22Rv1 (cell line): ENCODE measurements at regions not wholly inside any gene's neighbourhood (a gene's known extent, or its start where the extent isn't known, plus 50 kb on each side); places are given as distances from the start of the nearest gene placed in this dataset.

ENCODE experiments used
- H3K27ac ChIP-seq: fragments of 450-650 bp; 2 replicates; pipeline ENCODE4 v1.5.1; 2017
- ZFX ChIP-seq: fragments of 450-650 bp; IDR thresholded peaks from 2 replicates; pipeline ENCODE4 v1.6.1; 2017; ENCODE audit warnings: antibody characterized with exemption, borderline replicate concordance
- TF ChIP-seq, protein P1 (sequence below): fragments of 450-650 bp; IDR thresholded peaks from 2 replicates; pipeline ENCODE4 v1.5.1; 2017; ENCODE audit warnings: mild to moderate bottlenecking

DNA sequence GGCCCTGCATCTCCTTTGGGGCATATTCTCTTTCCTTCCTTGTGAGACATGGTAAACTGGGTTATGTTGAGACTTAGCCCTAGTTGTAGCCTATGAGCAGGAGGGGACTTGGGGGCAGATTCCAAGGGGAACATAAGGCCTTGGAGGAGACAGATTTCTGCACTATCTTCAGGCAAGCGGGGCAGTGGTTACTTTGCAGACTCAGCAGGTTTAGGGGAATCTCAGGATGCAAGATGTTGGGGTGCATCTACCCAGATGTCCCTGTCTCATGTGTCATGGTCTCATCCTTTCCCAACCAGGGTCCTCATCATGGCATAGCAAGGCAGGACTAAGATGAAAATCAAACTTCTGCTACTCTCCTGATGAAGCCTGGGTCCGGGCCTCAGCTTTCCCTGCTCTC is 58.6 kb upstream of the PTPRT start:
- TF ChIP-seq, protein P1, sequence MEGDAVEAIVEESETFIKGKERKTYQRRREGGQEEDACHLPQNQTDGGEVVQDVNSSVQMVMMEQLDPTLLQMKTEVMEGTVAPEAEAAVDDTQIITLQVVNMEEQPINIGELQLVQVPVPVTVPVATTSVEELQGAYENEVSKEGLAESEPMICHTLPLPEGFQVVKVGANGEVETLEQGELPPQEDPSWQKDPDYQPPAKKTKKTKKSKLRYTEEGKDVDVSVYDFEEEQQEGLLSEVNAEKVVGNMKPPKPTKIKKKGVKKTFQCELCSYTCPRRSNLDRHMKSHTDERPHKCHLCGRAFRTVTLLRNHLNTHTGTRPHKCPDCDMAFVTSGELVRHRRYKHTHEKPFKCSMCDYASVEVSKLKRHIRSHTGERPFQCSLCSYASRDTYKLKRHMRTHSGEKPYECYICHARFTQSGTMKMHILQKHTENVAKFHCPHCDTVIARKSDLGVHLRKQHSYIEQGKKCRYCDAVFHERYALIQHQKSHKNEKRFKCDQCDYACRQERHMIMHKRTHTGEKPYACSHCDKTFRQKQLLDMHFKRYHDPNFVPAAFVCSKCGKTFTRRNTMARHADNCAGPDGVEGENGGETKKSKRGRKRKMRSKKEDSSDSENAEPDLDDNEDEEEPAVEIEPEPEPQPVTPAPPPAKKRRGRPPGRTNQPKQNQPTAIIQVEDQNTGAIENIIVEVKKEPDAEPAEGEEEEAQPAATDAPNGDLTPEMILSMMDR: no peak
- TF ChIP-seq ZFX: no peak
- H3K27ac ChIP-seq: no peak overlapping the region

DNA sequence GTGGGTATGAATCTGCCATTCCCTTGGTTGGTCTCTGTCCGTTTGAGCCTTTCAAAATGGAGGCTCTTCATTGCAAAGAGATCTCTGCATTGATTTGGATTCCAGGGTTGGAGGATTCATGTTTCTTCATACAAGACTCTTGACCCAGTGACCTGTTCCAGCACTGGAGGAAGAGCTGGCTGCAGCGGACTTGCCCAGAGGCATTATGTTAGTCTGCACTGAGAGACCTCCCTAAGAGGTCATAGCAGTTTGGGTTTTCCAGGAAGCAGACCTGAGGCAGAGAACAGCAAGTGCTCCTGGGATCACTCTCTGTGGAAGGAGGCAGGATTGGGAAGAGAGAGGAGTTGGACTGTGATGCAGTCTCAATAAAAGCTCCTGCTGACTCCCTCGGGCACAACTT is 57.7 kb upstream of the PTPRT start:
- TF ChIP-seq, protein P1: no peak
- no peak for TF ChIP-seq ZFX
- no peak overlapping the region for H3K27ac ChIP-seq

DNA sequence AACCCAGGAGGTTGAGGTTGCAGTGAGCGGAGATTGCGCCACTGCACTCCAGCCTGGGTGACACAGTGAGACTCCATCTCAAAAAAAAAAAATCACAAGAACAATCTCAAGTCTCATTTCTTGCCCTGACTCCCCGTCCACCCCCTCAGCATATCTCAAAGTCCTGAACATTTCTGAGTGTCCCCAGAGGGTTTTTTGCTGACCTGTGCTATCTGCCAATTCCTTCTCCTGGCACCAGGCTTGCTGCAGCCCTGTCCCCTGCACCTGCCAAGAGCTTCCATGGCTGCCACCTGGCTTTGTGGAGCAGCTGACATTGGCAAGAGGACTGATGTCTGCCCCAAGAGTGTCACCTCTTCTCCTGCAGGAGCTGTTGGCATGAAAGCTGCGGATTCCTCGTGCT is 54.9 kb upstream of the PTPRT start:
- TF ChIP-seq, protein P1: no peak
- TF ChIP-seq ZFX: no peak
- no peak overlapping the region for H3K27ac ChIP-seq

DNA sequence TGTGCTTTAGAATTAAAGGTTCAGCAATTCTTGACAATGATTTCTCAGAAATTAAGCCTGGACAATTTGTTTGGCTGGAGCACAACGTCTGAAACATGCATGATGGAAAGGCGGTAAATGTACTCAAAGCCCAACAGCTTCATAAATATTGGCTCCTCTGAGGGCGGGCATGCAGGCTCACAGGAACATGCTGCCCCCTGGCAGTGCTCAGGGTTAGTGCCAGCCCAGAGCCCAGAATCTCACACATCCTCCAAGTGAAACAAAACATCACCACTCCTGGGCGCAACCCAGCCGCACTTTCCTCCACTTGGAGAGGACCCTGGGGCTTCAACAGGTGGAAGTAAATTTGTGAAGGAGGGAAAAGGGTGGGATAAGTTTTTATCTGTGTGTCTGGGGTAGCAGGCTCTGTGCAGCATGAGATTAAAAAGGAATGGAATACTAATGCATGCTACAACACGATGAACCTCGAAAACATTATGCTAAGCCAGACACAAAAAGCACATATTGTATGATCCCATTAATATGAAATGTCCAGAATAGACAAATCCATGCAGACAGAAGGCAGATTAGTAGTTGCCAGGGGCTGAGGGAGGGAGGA is 54.1 kb upstream of the PTPRT start:
- H3K27ac ChIP-seq: no peak overlapping the region
- TF ChIP-seq, protein P1: peak; percentile 60
- no peak for TF ChIP-seq ZFX

DNA sequence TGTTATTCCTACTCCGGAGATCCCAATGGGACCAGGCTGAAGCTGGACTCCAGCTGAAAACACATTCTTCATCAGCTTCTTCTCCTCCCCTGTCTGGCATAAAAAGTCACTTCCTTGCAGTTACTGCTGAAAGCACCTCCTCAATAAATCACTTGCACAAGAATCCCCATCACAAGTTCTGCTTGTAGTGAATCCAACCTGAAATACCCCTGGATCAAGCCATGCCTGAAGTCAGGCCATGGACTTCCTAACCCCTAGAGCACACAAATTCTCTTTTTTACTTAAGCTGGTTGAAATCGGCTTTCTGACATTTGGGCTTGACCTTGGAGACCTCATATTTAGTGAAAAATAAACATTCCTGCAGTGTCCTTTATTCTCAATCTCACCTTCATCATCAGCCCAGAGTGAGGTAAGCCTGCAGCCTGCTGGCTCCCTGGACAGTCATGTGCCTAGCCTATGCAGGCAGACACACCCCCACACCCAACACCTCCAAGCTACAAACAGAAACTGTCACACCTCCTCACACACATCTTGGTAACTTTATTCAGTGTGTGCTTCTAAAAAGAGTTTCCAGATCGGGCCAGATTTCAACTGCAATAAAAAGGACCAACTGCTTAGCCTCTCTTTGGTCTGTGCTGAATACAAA is 51.5 kb upstream of the PTPRT start:
- H3K27ac ChIP-seq: no peak overlapping the region
- TF ChIP-seq, protein P1: no peak
- no peak for TF ChIP-seq ZFX
